ENCODE measurements at regions not wholly inside any gene's neighbourhood (a gene's known extent, or its start where the extent isn't known, plus 50 kb on each side); places are given as distances from the start of the nearest gene placed in this dataset.

GRCh38 chr12:41719214-41719613 is 425.5 kb downstream of the GXYLT1 start:
- Histone ChIP-seq H3K4me3 (ENCODE audit: low read length) (no peak overlapping the region), H3K27ac (ENCODE audit: low read depth, low read length) (no peak overlapping the region), H3K27me3 (ENCODE audit: control insufficient read depth, low read length) (no peaks in the 10 kb centered on the region), H3K9me3 (ENCODE audit: control insufficient read depth, insufficient read depth, low read length) (no peaks in the 10 kb centered on the region), H3K4me2 (ENCODE audit: low read length) (no peak overlapping the region), H3K9me2 (replicated peaks; ENCODE audit: control insufficient read depth, low read length) (no peaks in the 10 kb centered on the region), H3K36me3 (ENCODE audit: control insufficient read depth, low read length) (no peaks in the 10 kb centered on the region), H3K4me1 (ENCODE audit: control insufficient read depth, low read length) (no peaks in the 10 kb centered on the region), H3F3A (ENCODE audit: control insufficient read depth, insufficient read depth) (no peaks in the 10 kb centered on the region), H3K79me2 (ENCODE audit: control insufficient read depth, low read length) (no peaks in the 10 kb centered on the region), H4K20me1 (ENCODE audit: control insufficient read depth, insufficient read depth, low read depth, low read length) (no peaks in the 10 kb centered on the region)
- no peak for TF ChIP-seq EZH2phosphoT487 (IDR thresholded peaks at IDR 0.05; ENCODE audit: borderline replicate concordance, low read length)
- TF ChIP-seq, protein P1, sequence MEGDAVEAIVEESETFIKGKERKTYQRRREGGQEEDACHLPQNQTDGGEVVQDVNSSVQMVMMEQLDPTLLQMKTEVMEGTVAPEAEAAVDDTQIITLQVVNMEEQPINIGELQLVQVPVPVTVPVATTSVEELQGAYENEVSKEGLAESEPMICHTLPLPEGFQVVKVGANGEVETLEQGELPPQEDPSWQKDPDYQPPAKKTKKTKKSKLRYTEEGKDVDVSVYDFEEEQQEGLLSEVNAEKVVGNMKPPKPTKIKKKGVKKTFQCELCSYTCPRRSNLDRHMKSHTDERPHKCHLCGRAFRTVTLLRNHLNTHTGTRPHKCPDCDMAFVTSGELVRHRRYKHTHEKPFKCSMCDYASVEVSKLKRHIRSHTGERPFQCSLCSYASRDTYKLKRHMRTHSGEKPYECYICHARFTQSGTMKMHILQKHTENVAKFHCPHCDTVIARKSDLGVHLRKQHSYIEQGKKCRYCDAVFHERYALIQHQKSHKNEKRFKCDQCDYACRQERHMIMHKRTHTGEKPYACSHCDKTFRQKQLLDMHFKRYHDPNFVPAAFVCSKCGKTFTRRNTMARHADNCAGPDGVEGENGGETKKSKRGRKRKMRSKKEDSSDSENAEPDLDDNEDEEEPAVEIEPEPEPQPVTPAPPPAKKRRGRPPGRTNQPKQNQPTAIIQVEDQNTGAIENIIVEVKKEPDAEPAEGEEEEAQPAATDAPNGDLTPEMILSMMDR (IDR thresholded peaks at IDR 0.05; ENCODE audit: low read depth, low read length, poor library complexity, severe bottlenecking) = no peak

DNA sequence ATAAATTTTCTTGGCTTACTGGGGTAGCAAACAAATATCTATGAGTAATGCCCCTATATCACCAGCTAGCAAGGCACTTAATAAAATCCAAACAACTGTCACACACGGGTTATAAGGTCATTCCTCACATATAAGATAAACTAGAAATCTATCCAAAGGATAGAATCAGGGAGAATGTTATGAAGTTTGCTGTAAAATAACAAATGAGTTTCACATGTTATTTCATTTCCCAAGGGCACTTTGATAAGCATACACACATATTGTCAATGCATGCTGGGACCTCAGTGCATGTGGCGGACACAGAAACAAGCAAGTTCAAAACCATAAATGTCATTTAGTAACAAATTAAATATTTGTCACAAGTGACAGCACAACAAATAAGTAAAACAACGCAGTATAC is 429.4 kb downstream of the GXYLT1 start:
- no peak for TF ChIP-seq EZH2phosphoT487 (IDR thresholded peaks at IDR 0.05; ENCODE audit: borderline replicate concordance, low read length)
- TF ChIP-seq, protein P1 (IDR thresholded peaks at IDR 0.05; ENCODE audit: low read depth, low read length, poor library complexity, severe bottlenecking) = no peak
- Histone ChIP-seq H3K36me3 (ENCODE audit: control insufficient read depth, low read length) (no peaks in the 10 kb centered on the region), H3K9me2 (replicated peaks; ENCODE audit: control insufficient read depth, low read length) (no peaks in the 10 kb centered on the region), H3K27ac (ENCODE audit: low read depth, low read length) (no peak overlapping the region), H3K4me3 (ENCODE audit: low read length) (no peak overlapping the region), H3K4me2 (ENCODE audit: low read length) (no peak overlapping the region), H3K79me2 (ENCODE audit: control insufficient read depth, low read length) (no peaks in the 10 kb centered on the region), H3K9me3 (ENCODE audit: control insufficient read depth, insufficient read depth, low read length) (no peaks in the 10 kb centered on the region), H3F3A (ENCODE audit: control insufficient read depth, insufficient read depth) (no peaks in the 10 kb centered on the region), H3K27me3 (ENCODE audit: control insufficient read depth, low read length) (no peaks in the 10 kb centered on the region), H3K4me1 (ENCODE audit: control insufficient read depth, low read length) (no peaks in the 10 kb centered on the region), H4K20me1 (ENCODE audit: control insufficient read depth, insufficient read depth, low read depth, low read length) (no peaks in the 10 kb centered on the region)

DNA sequence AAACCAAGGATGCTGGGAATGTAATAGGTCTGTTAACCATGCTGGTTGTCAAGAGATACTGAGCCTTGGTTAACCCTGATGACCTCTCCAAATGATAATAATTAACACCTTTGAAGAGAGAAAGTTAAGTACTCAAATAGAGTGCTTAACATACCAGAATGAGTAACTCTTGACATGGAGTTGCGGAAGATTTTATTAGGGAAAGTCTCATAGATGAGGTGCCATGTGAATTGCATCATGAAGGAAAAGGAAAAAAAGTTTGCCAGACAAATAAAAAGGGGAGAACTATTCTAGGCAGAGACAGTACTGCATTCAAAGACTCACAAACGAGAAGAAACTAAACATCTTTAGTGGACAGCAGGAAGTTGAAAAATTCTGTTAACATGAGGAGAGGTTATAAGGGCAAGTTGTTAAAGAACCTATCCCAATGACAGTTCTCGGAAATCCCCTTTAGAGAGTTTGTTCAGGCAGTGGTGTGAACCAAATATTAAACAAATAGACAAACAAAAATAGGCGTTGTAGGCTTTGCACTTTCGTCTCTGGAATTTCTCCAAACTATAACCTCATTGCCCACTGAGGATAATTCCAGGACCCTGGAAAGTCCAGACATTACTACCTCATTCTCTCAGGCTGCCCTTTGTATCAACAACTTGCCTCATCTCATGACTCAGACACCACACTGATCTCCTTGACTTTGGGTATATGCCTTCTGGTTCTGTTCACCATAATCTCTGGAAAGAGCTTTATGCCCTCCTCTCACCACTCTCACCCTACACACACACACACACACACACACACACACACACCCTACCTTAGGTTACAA is 435.0 kb downstream of the GXYLT1 start:
- no peak overlapping the region for H3K4me2 ChIP-seq (ENCODE audit: low read length)

More for the DNA sequence above, 435.0 kb downstream of the GXYLT1 start:
- no peaks in the 10 kb centered on the region for H3K9me3 ChIP-seq (ENCODE audit: control insufficient read depth, insufficient read depth, low read length)
- no peak overlapping the region for H3K4me3 ChIP-seq (ENCODE audit: low read length)
- no peaks in the 10 kb centered on the region for H3K9me2 ChIP-seq (replicated peaks; ENCODE audit: control insufficient read depth, low read length)
- H3K27ac ChIP-seq (ENCODE audit: low read depth, low read length) = no peak overlapping the region
- no peaks in the 10 kb centered on the region for H3K27me3 ChIP-seq (ENCODE audit: control insufficient read depth, low read length)
- H3F3A ChIP-seq (ENCODE audit: control insufficient read depth, insufficient read depth) = no peaks in the 10 kb centered on the region
- no peaks in the 10 kb centered on the region for H4K20me1 ChIP-seq (ENCODE audit: control insufficient read depth, insufficient read depth, low read depth, low read length)
- H3K79me2 ChIP-seq (ENCODE audit: control insufficient read depth, low read length) = no peaks in the 10 kb centered on the region
- no peaks in the 10 kb centered on the region for H3K36me3 ChIP-seq (ENCODE audit: control insufficient read depth, low read length)
- H3K4me1 ChIP-seq (ENCODE audit: control insufficient read depth, low read length) = no peaks in the 10 kb centered on the region
- TF ChIP-seq, protein P1 (IDR thresholded peaks at IDR 0.05; ENCODE audit: low read depth, low read length, poor library complexity, severe bottlenecking) = no peak
- no peak for TF ChIP-seq EZH2phosphoT487 (IDR thresholded peaks at IDR 0.05; ENCODE audit: borderline replicate concordance, low read length)

Measured in DOHH2 (cell line).